Spleen (tissue), 11 donors: ENCODE measurements at regions not wholly inside any gene's neighbourhood (a gene's known extent, or its start where the extent isn't known, plus 50 kb on each side); places are given as distances from the start of the nearest gene placed in this dataset.

Source experiments
- DNase-seq: peaks from one replicate; pipeline ENCODE4 v3.0.0-alpha.2; 2020
- H3K27ac ChIP-seq, 8 donors: fragments of 200-600 bp; sonication (generic) in 7 of 8; 1 replicate in 4 of 8; 2 replicates in 4 of 8; pipeline versions ENCODE4 v1.5.0 to v1.8.0; 2016 to 2021; ENCODE audit warnings: inconsistent platforms in 4 of 8, mild to moderate bottlenecking in 4 of 8, moderate library complexity in 1 of 8
- H3K27me3 ChIP-seq, 7 donors: fragments of 200-600 bp; sonication (generic) in 6 of 7; replicated peaks in 1 of 7; 1 replicate in 4 of 7; 2 replicates in 3 of 7; pipeline versions ENCODE4 v1.5.0 to v1.8.0; 2016 to 2021; ENCODE audit warnings: inconsistent platforms in 3 of 7, mild to moderate bottlenecking in 1 of 7
- H3K36me3 ChIP-seq, 6 donors: fragments of 200-600 bp; sonication (generic) in 5 of 6; 1 replicate in 4 of 6; 2 replicates in 2 of 6; pipeline versions ENCODE4 v1.5.0 to v1.8.0; 2016 to 2021; ENCODE audit warnings: inconsistent platforms in 2 of 6
- H3K4me1 ChIP-seq, 6 donors: fragments of 200-600 bp; sonication (generic) in 5 of 6; 1 replicate in 3 of 6; 2 replicates in 3 of 6; pipeline versions ENCODE4 v1.5.0 to v1.8.0; 2016 to 2021; ENCODE audit warnings: inconsistent platforms in 3 of 6
- H3K4me3 ChIP-seq, 8 donors: fragments of 200-600 bp; sonication (generic) in 7 of 8; 1 replicate in 4 of 8; 2 replicates in 4 of 8; pipeline versions ENCODE4 v1.5.0 to v1.8.0; 2016 to 2021; ENCODE audit warnings: inconsistent platforms in 4 of 8, mild to moderate bottlenecking in 4 of 8, moderate library complexity in 2 of 8
- H3K9me3 ChIP-seq, 8 donors: fragments of 200-600 bp; sonication (generic) in 7 of 8; 1 replicate in 4 of 8; 2 replicates in 4 of 8; pipeline versions ENCODE4 v1.5.0 to v1.8.0; 2016 to 2021; ENCODE audit warnings: inconsistent platforms in 4 of 8
- POLR2A ChIP-seq, 3 donors: fragments of 450-650 bp; IDR thresholded peaks; one replicate each; pipeline ENCODE4 v1.5.1; 2017; ENCODE audit warnings: antibody characterized with exemption in 3 of 3, mild to moderate bottlenecking in 1 of 3
- POLR2AphosphoS5 ChIP-seq, 3 donors: sonication (generic); formaldehyde crosslinking; IDR thresholded peaks; one replicate each; pipeline ENCODE4 v1.5.1; 2017; ENCODE audit warnings: antibody characterized with exemption in 3 of 3
- WGBS, 5 donors: extraction: QIAGEN DNeasy Blood & Tissue Kit in 3 of 5; methylation state at CpG; one replicate each; pipeline versions ENCODE4 v1.1.5 to v1.1.7; 2013 to 2018; 5-methylcytosine and 5-hydroxymethylcytosine counted together
- intact Hi-C: fragments of 100-400 bp; cut with DNase I; formaldehyde crosslinking; loops from one replicate; pipeline ENCODE4 v1.15.0; 2023; ENCODE audit warnings: low total_unique reads
- TF ChIP-seq, protein P1 (sequence below), 11 experiments: fragments of 200-600 bp in 7 of 11; fragments of 450-650 bp in 4 of 11; sonication (generic) in 4 of 11; IDR thresholded peaks in 8 of 11; conservative IDR thresholded peaks in 3 of 11; 1 replicate in 7 of 11; 2 replicates in 4 of 11; pipeline versions ENCODE4 v1.4.0 to v1.8.0; 2016 to 2021; ENCODE audit warnings: antibody characterized with exemption in 11 of 11, inconsistent platforms in 4 of 11, mild to moderate bottlenecking in 1 of 11
- donor health status: healthy with polysubstance abuse.
- donor health status: DM: no; HTN: no; CAD: no; lungs with moderate emphysema.
- donor health status: DM: no; HTN: no; CAD: no.
- donor health status: Bipolar disorder and iron deficiency.
- donor health status: healthy.
- donor health status: DM: no; HTN: no; CAD: no.
- donor health status: DM: yes; HTN: yes; CAD: no.

DNA sequence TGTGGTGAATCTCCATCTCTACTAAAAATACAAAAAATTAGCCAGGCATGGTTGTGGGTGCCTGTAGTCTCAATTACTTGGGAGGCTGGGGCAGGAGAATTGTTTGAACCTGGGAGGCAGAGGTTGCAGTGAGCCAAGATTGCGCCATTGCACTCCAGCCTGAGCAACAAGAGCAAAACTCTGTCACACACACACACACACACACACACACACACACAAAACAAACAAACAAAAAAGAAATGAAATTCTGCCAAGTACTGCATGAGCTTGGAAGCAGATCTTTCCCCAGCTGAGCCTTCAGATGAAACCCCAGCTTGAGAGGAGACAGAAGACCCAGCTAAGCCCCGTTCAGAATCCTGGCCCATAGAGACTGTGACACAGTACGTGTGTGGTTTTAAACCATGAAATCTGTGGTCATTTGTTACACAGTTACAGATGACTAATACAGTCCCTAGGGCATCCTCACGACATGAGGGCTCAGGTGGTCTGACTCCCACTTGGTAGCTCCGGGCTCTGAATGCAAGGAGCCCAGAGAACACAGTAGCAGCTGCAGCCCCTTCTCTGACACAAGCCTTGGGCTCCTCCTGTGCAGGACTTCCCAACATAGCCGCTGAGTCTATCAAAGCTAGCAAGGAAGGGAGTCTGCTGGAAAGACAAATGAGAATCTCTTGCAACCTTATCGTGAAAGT, 132.8 kb downstream of the SEC14L1 start:
- H3K4me1 ChIP-seq: peaks cover 0 to 15% (median 0%) of the 10 kb centered on the region in 6 donors
- intact Hi-C loops: no loop called here
- WGBS, 5 donors: 72 to 79% (median 79%) methylated on average over 7 of the region's 7 CpGs
- H3K4me3 ChIP-seq: peak overlapping the region in 3 of 8 donors; percentile 14 to 46 (median 16)
- TF ChIP-seq POLR2A (IDR thresholded peaks at IDR 0.05): no peak
- TF ChIP-seq, protein P1, sequence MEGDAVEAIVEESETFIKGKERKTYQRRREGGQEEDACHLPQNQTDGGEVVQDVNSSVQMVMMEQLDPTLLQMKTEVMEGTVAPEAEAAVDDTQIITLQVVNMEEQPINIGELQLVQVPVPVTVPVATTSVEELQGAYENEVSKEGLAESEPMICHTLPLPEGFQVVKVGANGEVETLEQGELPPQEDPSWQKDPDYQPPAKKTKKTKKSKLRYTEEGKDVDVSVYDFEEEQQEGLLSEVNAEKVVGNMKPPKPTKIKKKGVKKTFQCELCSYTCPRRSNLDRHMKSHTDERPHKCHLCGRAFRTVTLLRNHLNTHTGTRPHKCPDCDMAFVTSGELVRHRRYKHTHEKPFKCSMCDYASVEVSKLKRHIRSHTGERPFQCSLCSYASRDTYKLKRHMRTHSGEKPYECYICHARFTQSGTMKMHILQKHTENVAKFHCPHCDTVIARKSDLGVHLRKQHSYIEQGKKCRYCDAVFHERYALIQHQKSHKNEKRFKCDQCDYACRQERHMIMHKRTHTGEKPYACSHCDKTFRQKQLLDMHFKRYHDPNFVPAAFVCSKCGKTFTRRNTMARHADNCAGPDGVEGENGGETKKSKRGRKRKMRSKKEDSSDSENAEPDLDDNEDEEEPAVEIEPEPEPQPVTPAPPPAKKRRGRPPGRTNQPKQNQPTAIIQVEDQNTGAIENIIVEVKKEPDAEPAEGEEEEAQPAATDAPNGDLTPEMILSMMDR (IDR thresholded peaks at IDR 0.05 in 8 of 11, conservative IDR thresholded peaks at IDR 0.05 in 3 of 11): no peak
- no peak for TF ChIP-seq POLR2AphosphoS5 (IDR thresholded peaks at IDR 0.05)
- H3K27ac ChIP-seq: peak overlapping the region in 3 of 8 donors; percentile 51 to 60 (median 57)
- DNase-seq: no peak
- no peaks in the 10 kb centered on the region for H3K36me3 ChIP-seq
- H3K9me3 ChIP-seq: no peaks in the 10 kb centered on the region
- H3K27me3 ChIP-seq: no peaks in the 10 kb centered on the region

DNA sequence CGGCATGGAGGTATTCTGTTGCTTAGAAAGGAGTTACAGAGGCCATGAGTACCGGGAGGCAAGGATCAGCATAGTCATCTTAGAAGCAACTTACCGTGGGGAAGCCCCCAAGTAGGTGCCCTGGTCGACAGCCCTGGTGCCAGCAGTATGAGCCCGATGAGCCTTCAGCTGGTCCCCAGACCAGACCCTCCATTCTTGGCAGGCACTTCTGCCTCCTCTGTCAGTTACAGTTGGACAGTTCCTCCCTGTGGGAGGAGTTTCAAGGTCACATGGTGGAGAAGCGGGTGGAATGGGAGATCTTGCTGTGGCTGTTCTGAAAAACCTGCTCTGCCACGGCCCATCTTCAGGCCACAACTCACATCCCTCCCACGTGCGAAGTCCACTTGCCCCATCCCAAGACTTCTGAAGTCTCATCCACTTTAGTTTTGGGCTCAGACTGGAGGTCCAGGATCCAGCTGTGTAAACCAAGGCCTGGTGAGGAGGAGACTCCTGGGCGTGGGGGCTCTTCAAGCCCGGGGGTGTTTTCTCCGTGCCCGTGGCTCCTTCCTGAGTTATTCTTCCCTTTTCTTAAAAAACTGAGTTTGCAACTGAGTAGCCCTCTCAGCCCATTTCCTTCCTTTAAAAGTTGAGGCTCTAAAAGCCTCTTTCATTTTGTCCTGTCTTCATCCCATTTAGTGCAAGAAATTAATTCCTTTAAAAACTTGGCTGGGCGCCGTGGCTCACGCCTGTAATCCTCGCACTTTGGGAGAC, 133.5 kb downstream of the SEC14L1 start:
- Histone ChIP-seq H3K36me3 (no peaks in the 10 kb centered on the region), H3K4me1 (peaks cover 0 to 15% (median 0%) of the 10 kb centered on the region in 6 donors), H3K9me3 (no peaks in the 10 kb centered on the region), H3K27me3 (no peaks in the 10 kb centered on the region), H3K4me3 (peak overlapping the region in 3 of 8 donors; percentile 14 to 46 (median 16)), H3K27ac (peak overlapping the region in 5 of 8 donors; percentile 27 to 60 (median 51))
- intact Hi-C loops: no loop called here
- TF ChIP-seq, protein P1 (IDR thresholded peaks at IDR 0.05 in 8 of 11, conservative IDR thresholded peaks at IDR 0.05 in 3 of 11): no peak
- TF ChIP-seq POLR2AphosphoS5 (IDR thresholded peaks at IDR 0.05) (no peak), POLR2A (IDR thresholded peaks at IDR 0.05) (no peak)
- WGBS, 5 donors: 64 to 73% (median 68%) methylated on average over 17 of the region's 17 CpGs
- no peak for DNase-seq

DNA sequence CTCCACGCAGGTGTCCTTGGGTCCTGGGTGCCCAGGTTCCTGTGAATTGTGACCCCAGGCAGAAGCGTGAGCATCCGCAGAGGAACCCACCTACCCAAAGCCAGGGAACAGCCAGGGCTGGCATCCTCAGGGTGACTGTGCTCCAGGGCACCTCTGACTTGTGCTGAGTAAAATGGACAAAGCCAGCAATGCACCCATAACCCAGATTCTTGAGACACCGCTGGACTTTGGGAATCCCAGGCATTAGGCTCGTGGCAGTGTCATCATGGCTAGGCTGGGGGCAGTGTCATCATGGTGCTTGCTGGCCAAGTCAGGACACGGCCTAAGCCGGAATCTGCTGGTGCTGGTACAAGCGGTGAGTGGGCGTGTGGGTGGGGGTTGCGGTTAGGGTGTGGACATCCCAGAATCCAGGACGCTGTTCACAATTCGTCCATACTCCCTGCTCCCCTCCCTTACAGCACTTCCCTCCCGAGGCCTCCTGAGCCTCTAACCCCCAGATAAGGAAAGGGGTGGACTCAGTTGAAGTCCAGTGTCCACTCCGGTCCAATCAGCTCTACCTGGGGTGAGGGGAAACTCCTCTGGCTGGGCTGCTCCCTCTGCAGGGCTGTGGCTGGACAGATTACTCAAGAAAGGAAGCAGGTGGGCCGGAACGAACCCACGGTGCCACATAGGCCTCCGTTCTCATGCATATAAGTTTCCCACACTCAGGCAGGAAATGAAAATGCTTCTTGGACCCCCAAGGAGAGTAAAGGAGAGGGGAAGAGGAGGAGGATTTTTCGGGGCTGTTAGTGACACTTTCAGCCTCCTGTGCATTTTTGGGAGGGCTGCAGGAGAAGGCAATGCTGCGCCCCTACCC, 138.9 kb downstream of the SEC14L1 start:
- H3K4me3 ChIP-seq: peak overlapping the region in 1 of 8 donors; percentile 78
- peaks cover 0 to 30% (median 3%) of the 10 kb centered on the region in 7 donors for H3K27me3 ChIP-seq
- H3K27ac ChIP-seq: no peak overlapping the region

More for the DNA sequence above, 138.9 kb downstream of the SEC14L1 start:
- Histone ChIP-seq H3K9me3 (no peaks in the 10 kb centered on the region), H3K36me3 (no peaks in the 10 kb centered on the region), H3K4me1 (peaks cover 7 to 43% (median 25%) of the 10 kb centered on the region in 6 donors)
- no peak for TF ChIP-seq POLR2AphosphoS5 (IDR thresholded peaks at IDR 0.05)
- TF ChIP-seq, protein P1 (IDR thresholded peaks at IDR 0.05 in 8 of 11, conservative IDR thresholded peaks at IDR 0.05 in 3 of 11): no peak
- TF ChIP-seq POLR2A (IDR thresholded peaks at IDR 0.05): no peak
- intact Hi-C loops: no loop called here
- WGBS, 5 donors: 63 to 76% (median 71%) methylated on average over 19 to 20 of the region's 20 CpGs
- no peak for DNase-seq
